DMS153 treated with DMSO at 0.1 percent for 48 hours (cell line): ENCODE measurements at regions not wholly inside any gene's neighbourhood (a gene's known extent, or its start where the extent isn't known, plus 50 kb on each side); places are given as distances from the start of the nearest gene placed in this dataset.
A peak's percentile ranks its signal among the peaks of the same experiment; 100 is the strongest.
"Not testable (repeated sequence)": the region's sequence is repeated elsewhere in the genome, so short reads cannot be mapped to it uniquely, and the experiment has no call there.

Experiments
- DNase-seq: peaks from one replicate; lab custom pipeline; 2025; ENCODE audit not compliant: unreplicated experiment; lab: John Stamatoyannopoulos, UW

DNA sequence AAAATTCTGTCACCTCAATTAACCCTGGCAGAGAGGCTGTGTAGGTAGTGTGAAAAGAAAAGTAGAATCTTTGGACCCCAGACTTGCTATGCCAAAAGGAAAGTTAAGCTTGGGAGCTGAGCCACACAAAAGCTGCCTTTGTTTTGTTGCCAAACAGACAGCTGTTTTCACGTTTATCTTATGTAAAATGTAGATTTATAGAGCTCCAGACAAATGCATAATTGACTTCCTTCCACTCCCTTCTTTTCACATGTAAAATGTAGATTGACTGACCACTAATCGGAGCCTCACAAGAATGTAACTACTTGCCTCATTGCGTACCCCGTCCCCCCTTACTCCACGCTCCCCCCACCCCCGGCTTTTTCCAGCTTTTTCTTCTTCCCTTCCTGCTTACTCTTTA, 2302.2 kb upstream of the RAG2 start:
- no peak for DNase-seq

DNA sequence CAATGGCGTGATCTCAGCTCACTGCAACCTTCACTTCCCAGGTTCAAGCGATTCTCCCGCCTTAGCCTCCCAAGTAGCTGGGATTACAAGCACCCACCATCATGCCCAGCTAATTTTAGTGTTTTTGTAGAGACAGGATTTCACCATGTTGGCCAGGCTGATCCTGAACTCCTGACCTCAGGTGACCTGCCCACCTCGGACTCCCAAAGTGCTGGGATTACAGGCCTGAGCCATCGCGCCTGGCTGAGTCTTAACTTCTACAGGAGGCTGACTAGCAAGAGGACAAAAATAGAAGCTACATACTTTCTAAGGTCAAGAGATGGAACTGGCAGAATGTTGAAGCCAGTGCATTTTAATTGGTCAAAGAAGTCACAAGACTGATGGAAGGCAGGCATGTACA, 2296.2 kb upstream of the RAG2 start:
- DNase-seq = not testable (repeated sequence)

DNA sequence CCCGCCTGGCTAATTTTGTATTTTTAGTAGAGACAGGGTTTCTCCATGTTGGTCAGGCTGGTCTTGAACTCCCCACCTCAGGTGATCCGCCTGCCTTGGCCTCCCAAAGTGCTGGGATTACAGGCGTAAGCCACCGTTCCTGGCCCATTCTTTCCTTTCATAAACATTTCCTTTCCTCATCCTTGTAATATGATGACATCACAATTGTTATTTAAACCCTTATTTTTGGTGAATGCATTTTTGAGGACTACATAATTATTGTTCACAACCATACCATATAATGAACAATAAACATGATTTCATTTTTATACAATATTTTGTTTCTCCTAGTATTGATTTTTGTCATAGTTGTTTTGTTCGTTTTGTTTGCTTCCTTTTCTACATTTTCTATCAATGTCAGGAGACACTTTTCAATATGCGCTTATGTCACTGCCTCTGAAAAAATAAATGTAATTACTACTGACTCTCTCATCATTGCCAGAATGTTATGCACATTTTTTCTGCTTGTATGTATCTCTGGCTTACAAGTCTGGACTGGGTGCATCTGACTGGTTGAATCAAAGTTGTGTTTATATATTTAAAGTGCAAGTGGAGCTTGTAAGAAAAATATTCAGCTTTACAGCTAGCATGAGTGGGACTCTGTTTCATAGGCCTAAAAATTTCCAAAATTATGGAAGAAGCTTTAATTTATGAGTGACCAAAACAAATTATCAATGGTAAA, 2286.3 kb upstream of the RAG2 start:
- no peak for DNase-seq

DNA sequence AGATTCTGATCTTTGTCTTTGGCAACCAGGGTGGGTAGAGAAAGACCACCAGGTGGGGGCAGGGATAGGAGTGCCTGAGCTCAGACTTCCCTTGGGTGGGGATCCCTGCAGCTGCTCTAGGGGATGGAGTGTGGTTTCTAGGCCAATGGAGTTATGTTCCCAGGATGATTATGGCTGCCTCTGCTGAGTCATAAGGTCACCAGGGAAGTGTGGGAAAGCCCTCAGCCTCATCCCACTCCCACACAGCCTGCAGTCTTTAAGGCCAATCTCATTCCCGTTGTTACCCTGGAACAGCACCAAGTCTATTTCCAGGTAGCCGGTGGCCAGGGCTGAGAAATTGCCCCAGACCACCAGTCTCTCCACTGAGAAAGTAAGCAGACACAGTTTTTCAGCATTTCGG, 2269.3 kb upstream of the RAG2 start:
- DNase-seq = no peak

DNA sequence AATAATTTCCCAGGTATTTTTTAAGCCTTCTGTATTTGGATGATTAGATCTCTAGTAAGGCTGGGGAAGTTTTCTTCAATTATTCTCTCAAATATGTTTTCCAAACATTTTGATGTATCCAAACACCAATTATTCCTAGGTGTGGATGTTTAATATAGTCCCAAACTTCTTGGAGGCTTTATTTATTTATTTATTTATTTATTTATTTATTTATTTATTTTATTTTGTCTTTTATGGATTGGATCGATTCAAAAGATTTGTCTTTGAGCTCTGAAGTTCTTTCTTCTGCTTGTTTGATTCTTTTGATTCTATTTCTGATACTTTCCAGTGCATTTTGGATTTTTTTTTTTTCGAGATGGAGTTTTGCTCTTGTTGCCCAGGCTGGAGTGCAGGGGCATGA, 2267.9 kb upstream of the RAG2 start:
- DNase-seq = no peak

DNA sequence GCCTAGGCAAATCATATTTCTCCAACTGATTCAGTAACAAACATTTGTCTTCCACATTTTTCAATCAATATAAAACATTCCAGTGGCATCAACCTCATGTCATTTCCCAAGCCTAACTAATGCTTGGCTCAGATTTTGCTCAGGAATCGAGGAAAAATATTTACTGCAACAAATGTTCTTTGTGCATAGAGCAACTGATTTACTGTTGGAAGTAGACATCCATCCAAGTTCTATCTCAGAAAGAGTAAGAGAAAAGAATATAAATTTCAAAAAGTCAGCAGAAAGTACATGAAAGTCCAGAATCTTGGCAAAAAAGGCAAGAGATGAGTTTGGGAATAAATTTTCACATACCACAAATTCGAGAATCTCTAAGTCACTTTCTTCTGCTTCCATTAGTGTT, 2245.0 kb upstream of the RAG2 start:
- DNase-seq = no peak

DNA sequence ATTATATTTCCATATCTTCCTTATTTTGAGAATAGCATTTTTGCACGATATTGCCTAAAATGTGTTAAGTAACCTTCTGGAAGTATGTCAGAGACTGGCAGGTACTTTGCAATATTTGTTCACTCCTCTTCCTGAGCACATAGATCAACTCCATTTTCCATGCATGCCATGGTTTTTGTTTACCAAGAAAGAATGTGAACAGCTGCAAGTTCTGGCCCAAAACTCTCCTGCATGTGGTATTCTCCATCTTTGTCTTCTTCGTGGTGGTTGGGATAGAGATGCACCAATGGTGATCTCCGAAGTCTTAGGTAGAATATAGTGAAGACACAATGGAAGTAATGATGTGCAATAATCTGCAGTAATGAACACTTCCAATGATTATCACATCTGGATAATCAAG, 2241.0 kb upstream of the RAG2 start:
- DNase-seq = no peak

DNA sequence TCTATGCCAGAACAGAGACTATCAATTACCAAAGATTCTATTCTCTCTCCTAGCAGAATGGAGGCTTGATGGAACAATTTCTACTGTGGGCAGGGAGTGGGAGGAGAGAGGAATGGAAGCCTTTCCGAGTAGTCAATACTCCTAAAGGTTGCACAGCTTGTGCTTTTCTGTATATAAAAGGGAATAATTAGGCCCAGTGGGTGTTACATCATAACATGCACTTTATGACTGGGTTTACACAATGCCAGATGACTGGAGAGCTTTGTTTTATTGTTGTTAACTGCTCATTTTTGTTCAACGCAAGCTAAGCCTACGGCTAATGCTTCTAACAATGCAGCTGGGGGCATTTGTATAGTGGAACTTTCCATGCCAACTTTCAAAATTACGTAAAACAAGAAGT, 2237.9 kb upstream of the RAG2 start:
- DNase-seq = no peak

DNA sequence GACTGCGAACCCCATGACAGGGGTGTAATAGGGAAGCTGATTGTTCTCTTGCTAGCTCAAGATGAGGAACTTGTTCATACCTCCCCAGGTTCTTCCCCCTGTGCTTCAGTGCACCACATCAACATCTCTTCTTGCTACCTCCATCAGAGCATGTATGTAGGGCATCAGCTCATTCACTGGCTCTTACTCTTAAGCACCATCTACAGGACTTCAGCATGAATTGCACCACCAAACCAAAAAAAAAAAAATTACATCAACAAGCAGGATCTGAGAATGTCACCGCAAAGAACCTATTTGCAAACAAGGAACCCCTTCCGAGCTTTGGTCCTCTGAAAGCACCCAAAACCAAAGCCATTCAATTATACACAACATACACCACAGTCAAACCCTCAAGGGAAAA, 2226.5 kb upstream of the RAG2 start:
- DNase-seq = no peak

DNA sequence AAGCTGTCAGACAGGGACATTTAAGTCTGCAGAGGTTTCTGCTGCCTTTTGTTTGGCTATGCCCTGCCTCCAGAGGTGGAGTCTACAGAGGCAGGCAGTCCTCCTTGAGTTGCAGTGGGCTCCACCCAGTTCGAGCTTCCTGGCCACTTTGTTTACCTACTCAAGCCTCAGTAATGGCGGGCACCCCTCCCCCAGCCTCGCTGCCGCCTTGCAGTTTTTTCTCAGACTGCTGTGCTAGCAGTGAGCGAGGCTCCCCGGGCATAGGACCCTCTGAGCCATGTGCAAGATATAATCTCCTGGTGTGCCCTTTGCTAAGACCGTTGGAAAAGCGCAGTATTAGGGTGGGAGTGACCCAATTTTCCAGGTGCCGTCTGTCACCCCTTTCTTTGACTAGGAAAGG, 2223.8 kb upstream of the RAG2 start:
- DNase-seq = not testable (repeated sequence)

DNA sequence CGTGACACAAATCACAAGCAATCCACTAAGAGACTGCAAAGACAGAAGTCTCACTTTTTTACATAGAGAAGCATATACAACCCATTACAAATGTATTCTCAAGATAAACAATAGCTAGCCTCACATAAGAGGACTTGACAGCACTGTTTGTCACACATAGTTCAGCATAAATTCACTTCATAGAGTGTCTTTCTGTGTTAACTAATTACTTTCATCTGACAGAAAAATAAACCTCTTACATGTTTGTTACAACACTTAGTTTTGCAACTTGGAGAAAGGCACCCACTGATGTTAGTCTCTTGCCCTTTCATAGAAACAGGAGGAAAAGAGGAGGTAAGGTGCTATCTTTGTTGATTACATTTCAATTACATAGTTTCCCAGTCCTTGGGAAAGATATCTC, 2221.9 kb upstream of the RAG2 start:
- no peak for DNase-seq

DNA sequence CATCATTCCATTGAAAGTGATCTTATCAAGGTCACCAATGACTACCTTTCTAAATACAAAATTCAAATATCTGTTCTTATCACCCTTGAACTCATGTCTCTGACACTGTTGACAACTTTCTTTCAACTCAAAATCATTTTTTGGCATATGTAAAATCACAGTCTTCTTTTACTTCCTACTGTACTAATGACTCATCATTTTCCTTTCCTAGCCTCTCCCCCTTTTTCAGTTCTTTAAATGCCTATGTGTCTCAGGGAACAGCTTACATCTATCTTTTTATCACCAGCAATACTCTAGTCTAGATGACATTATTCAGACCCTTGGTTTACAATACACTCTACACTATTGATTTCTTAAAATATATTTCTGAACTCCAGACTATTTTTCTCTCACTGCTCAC, 2220.7 kb upstream of the RAG2 start:
- no peak for DNase-seq

DNA sequence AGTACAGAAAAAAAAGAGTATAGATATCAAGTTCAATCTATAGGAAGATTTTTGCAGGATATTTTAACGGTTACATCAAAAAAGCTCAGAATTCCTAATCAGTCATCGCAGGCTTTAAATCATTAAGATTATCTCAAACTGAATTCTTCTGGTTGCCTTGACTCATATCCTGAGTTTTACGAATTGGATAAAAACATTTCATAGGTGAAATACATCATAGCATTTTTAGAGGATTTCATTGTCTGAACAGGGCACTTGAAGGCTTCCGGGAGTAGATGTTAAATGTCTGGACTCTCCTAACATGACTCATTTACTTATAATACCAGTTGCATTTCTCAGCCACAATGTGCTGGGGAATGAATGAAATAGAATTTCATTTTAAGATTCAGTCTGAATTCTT, 2216.6 kb upstream of the RAG2 start:
- DNase-seq = no peak

DNA sequence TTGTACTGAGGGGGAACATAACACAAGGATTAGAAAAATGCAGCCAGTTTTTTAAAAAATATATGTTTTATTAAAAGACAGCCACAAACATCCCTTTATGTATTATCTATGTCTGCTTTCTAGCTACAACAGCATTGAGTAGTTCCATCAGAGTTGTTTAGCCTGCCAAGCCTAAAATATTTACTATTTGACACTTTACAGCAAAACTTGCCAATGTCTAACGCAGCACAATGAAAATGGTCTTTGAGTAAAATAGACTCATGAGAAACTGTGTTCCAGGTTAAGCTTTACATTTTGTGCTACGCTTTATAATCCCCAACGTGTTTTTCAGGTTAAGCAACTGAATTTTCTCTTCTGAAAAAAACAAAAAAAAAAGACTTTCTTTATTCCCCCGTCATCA, 2211.5 kb upstream of the RAG2 start:
- no peak for DNase-seq

DNA sequence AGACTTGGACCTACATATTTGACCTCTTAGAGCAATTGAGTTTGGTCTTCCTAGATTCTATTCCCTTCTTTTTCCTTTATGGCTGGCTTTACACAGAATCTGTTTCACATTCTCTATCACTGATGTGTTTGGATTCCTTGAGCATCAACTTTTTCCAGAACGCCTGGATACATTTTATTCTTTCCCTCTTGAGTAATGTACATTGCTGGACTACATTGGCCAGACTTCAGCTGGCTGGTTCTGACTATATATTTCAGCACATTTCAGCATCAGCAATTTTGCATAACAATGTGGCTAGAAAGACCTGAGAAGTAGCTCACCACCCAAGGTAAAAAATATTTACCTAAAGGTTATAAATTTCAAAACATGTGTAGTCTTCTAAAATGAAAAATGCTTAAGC, 2198.2 kb upstream of the RAG2 start:
- DNase-seq = no peak

DNA sequence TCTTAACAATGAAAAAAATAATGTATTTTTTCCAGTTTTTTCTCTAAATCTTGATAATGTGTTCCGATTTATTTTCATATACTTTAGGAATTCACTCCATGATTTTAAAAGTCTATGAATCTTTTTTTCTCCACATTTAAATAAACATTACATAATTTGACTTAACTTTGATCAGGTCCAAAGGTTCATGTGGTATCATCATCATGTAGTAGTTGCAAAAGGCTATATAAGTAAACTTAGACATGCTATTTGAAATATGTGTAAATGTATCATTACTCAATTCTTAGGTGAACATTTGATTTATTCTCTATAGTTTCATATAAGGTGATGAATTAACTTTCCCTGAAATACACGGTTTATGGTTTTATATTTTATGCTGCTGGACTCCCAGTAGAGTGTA, 2197.0 kb upstream of the RAG2 start:
- no peak for DNase-seq

DNA sequence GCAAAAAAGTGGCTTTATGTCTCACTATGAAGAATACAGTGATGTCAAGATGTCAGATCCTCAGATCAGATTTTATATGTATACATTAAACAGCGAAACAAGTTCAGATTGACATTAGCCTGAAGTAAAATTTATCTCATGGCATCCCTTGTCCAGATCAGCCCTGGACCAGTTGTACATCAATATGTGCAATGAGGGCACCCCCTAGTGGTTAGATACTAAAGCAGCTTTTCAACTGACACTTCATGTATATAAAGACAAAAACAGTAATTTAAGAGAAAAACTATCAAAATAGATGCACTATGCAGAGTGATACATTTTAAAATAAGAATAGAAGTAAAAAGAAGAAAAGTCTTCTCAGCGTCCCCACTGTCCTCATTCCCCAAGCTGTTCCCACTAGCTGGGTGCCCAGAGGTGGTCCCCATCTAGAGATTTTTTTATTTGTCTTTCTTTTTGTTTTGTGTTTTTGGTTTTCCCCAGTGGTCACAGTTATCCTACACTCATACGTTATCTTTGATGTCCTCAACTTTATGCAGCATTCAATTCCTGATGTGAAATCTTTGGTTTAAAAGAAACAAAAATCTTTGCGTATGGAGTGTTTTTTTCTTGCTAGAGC, 2193.4 kb upstream of the RAG2 start:
- peak; percentile 8 for DNase-seq

DNA sequence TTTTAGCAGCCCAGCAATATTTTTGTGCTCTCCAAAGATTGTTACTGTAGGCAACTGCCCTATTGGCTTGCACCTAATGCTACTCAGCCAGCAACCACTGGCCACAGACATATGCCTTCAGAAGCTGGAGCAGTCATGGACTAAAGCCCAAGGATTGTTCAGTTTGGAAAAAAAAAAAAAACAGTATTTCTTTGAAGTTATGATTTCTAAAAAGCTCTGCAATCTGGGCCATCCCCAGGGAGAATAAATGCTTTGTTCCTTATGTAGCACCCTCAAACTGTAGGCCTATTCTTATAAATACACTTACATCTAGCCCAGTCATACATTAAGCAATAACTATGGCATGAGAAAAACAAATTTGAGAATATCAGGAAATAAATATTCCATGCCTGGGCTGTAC, 2190.5 kb upstream of the RAG2 start:
- DNase-seq = no peak

DNA sequence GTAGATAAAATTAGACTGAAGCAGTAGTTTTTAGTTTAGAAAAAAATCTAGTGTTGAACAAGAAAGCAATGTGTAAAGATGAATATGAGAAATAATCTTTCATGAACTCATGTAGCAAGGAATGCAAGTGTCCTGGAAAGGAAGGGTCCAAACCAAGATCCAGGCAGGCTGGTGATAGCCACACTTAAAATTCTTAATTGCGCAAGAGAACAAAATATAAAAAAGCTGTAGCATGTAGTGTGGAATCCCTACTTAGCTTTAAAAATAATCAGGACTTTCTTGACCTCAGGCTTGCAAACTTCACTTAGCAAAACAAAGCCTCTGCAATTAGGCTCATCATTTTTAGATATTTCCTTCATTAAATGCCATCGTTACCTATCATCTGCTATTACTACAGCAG, 2186.1 kb upstream of the RAG2 start:
- DNase-seq = no peak

DNA sequence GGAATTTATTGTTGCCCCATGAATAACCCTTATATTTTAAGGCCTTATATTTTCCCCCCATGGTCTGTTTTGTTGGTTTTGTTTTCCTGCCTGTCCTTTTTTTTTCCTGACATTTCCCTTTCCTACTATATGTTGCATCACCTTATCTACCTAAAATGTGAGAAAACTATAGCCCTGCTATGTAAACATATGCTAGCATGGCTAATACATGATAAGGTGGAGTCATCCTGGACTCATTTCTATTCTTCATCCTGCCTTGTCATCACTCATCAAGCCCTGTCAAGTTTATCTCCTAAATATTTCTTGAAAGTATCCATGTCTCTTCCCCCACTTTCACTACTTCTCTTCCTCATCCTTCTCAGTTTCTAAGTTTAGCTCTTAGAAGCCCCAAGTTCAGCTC, 2168.8 kb upstream of the RAG2 start:
- no peak for DNase-seq

DNA sequence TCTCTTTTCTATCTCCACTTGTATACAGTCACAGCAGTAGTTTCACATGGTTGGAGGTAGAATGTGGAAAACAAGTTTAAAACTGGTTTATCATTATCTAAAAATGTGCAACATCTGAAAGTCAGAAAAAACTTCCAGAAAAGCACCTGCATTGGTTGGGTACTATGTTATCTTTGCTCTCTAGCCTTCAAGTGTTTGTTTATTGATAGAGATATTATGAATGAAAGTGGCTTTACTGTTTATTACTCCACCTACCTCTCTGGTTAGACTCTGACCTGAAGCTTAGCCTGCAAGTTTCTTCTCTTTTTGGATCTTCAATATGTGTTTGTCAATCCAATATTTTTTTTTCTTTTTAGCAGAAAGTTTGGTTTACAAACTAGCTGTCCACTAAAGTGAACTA, 2161.4 kb upstream of the RAG2 start:
- no peak for DNase-seq

DNA sequence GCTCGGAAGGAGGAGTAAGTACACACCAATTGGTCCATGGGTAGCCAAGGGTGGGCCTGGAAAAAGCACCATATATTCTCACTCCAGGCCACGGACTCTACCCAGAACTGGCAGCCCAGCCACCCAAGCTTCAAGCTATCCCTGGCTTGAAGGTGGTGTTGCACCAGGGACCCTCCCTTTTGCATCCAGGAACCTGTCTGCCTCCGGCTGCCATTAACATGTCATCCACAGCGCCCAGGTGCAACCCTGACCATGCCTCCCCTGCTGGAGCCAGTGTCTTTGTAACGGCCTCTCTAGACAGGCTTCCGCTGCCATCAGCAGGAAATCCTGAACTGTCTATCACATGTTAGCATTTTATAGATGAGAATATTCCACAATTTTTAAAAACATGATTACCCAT, 2158.5 kb upstream of the RAG2 start:
- no peak for DNase-seq

DNA sequence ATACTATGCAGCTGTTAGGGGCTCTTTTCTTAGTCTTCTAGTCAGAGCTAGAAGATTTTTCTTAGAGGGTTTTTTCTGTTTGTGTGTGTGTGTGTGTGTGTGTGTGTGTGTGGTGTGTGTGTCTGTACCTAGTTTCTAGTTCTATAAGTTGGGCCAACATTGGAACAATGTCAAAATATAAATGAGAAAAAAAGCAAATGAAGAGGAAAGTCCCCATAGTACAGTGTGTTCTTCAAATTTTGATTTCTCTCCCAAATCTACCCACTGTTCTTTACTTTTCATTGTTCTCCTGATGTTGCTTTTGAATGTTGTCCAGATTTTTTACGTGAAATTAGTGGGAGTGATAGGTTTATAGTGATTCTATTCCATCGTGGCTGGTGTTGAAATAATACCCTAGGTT, 2153.4 kb upstream of the RAG2 start:
- no peak for DNase-seq
